Panc1 (cell line): ENCODE measurements at regions not wholly inside any gene's neighbourhood (a gene's known extent, or its start where the extent isn't known, plus 50 kb on each side); places are given as distances from the start of the nearest gene placed in this dataset.

ENCODE experiments used
- CTCF ChIP-seq: fragments of 450-650 bp; IDR thresholded peaks from 2 replicates; pipeline ENCODE4 v1.5.1; 2017; ENCODE audit warnings: mild to moderate bottlenecking
- POLR2AphosphoS5 ChIP-seq: IDR thresholded peaks from 2 replicates; pipeline ENCODE4 v1.6.1; 2012; ENCODE audit warnings: mild to moderate bottlenecking, low read depth, low read length, moderate library complexity
- REST ChIP-seq, 2 experiments: IDR thresholded peaks; 2 replicates each; pipeline ENCODE4 v1.6.1; 2011 to 2012; ENCODE audit warnings: low read depth in 2 of 2, control low read depth in 1 of 2, low read length in 1 of 2, mild to moderate bottlenecking in 1 of 2, moderate library complexity in 1 of 2; ENCODE audit not compliant: insufficient read depth in 1 of 2
- TCF7L2 ChIP-seq: IDR thresholded peaks from 2 replicates; pipeline ENCODE4 v1.6.1; 2011; ENCODE audit warnings: mild to moderate bottlenecking, low read depth, low read length, inconsistent platforms

- TF ChIP-seq CTCF (no peak), REST (IDR thresholded peaks at IDR 0.05; ENCODE audit: insufficient read depth in 1 of 2, low read depth in 2 of 2, low read length in 1 of 2) (no peak), POLR2AphosphoS5 (no peak), TCF7L2 (no peak)
These were observed 429.0 kb upstream of the ZNF804A start for GRCh38 chr2:184169366-184169765.
